ENCODE measurements at regions not wholly inside any gene's neighbourhood (a gene's known extent, or its start where the extent isn't known, plus 50 kb on each side); places are given as distances from the start of the nearest gene placed in this dataset.
"Not testable (repeated sequence)": the region's sequence is repeated elsewhere in the genome, so short reads cannot be mapped to it uniquely, and the experiment has no call there.

GRCh38 chr2:138093455-138093854 is 129.2 kb downstream of the HNMT start:
- Mint-ChIP-seq H3K27me3 (peaks cover 2% of the 10 kb centered on the region), H3K27ac (no peak overlapping the region), H3K4me1 (no peaks in the 10 kb centered on the region), H3K36me3 (ENCODE audit: low read depth) (no peaks in the 10 kb centered on the region), H3K9me3 (no peaks in the 10 kb centered on the region), H3K4me3 (no peak overlapping the region)
- DNase-seq (no peak), ATAC-seq (no peak)

DNA sequence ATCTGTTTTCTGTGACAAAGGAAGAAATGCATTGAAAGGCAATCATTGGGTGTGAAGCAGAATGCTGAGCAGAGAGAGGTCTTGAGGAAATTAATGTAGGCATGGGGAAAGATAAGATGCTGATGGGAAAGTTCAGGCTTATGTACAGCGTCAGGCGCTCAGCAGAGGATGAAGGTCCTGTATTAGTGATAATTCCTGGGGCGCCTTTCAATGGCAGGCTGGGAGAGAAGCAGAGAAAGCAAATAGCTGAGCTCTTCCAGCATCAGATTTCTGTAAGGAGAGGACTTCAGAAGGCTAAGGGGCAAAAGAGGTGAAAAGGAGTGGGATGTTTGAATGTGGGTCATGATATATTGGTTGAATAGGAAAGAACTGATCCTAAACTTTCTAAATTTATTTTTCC is 129.8 kb downstream of the HNMT start:
- H3K36me3 Mint-ChIP-seq (ENCODE audit: low read depth) = no peaks in the 10 kb centered on the region

GRCh38 chr2:138095336-138095735 is 131.1 kb downstream of the HNMT start:
- no peak overlapping the region for H3K27ac Mint-ChIP-seq
- DNase-seq = no peak
- no peaks in the 10 kb centered on the region for H3K27me3 Mint-ChIP-seq
- no peaks in the 10 kb centered on the region for H3K4me1 Mint-ChIP-seq
- ATAC-seq = no peak
- H3K9me3 Mint-ChIP-seq = peaks cover 5% of the 10 kb centered on the region
- H3K36me3 Mint-ChIP-seq (ENCODE audit: low read depth) = no peaks in the 10 kb centered on the region
- H3K4me3 Mint-ChIP-seq = no peak overlapping the region

More for the DNA sequence above, 129.8 kb downstream of the HNMT start:
- H3K4me1 Mint-ChIP-seq = no peaks in the 10 kb centered on the region
- ATAC-seq (no peak), DNase-seq (no peak)
- peaks cover 5% of the 10 kb centered on the region for H3K9me3 Mint-ChIP-seq
- H3K4me3 Mint-ChIP-seq = no peak overlapping the region
- no peak overlapping the region for H3K27ac Mint-ChIP-seq
- no peaks in the 10 kb centered on the region for H3K27me3 Mint-ChIP-seq

DNA sequence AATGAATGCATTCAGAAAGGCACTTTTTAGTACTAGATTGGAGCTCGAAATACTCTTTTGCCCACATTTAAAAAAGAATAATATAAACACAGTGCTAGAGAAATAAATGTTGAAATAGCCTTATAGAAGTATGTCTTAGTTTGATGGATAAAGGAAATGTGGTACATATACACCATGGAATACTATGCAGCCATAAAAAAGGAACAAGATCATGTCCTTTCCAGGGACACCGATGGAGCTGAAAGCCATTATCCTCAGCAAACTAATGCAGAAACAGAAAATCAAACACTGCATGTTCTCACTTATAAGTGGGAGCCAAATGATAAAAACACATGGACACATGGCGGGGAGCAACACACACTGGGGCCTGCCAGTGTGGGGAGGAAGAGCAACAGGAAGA is 135.0 kb downstream of the HNMT start:
- DNase-seq; H3K27me3 Mint-ChIP-seq; ATAC-seq; H3K27ac Mint-ChIP-seq; H3K4me1 Mint-ChIP-seq; H3K9me3 Mint-ChIP-seq; H3K36me3 Mint-ChIP-seq (ENCODE audit: low read depth); H3K4me3 Mint-ChIP-seq: not testable (repeated sequence)

DNA sequence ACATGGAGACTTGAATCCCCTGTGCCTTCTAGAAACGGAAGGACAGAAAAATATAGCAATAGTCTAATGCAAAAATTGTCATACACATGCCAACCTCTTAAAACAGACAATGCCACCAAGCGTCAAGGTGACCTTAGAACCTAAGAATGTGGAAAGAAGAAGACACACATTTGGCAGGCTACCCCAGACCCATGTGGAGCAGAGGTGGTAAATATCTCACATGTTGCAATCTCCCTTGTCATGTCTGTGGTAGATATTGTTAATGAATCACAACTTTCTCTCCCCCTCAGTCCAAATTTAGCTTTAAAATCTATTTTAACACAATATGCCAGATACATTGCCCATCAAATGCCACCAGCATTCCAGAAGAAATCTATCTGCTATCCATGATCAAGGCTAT is 137.4 kb downstream of the HNMT start:
- Mint-ChIP-seq H3K27me3 (no peaks in the 10 kb centered on the region), H3K36me3 (ENCODE audit: low read depth) (no peaks in the 10 kb centered on the region), H3K9me3 (peaks cover 5% of the 10 kb centered on the region), H3K27ac (no peak overlapping the region), H3K4me1 (no peaks in the 10 kb centered on the region), H3K4me3 (no peak overlapping the region)
- ATAC-seq (no peak), DNase-seq (no peak)

- H3K4me3 Mint-ChIP-seq = no peak overlapping the region
- H3K9me3 Mint-ChIP-seq = peaks cover 5% of the 10 kb centered on the region
- H3K27ac Mint-ChIP-seq = no peak overlapping the region
- no peaks in the 10 kb centered on the region for H3K4me1 Mint-ChIP-seq
- ATAC-seq = no peak
- DNase-seq = no peak
- no peaks in the 10 kb centered on the region for H3K36me3 Mint-ChIP-seq (ENCODE audit: low read depth)
- no peaks in the 10 kb centered on the region for H3K27me3 Mint-ChIP-seq
Measured at GRCh38 chr2:138102664-138103063, 138.4 kb downstream of the HNMT start.

GRCh38 chr2:138103156-138103555 is 138.9 kb downstream of the HNMT start:
- Mint-ChIP-seq H3K4me3 (no peak overlapping the region), H3K27ac (no peak overlapping the region), H3K9me3 (peaks cover 5% of the 10 kb centered on the region), H3K36me3 (ENCODE audit: low read depth) (no peaks in the 10 kb centered on the region), H3K4me1 (no peaks in the 10 kb centered on the region), H3K27me3 (no peaks in the 10 kb centered on the region)
- DNase-seq (no peak), ATAC-seq (no peak)

- Mint-ChIP-seq H3K4me1 (no peaks in the 10 kb centered on the region), H3K27ac (no peak overlapping the region), H3K9me3 (no peaks in the 10 kb centered on the region), H3K27me3 (no peaks in the 10 kb centered on the region), H3K4me3 (no peak overlapping the region), H3K36me3 (ENCODE audit: low read depth) (no peaks in the 10 kb centered on the region)
- no peak for DNase-seq
- ATAC-seq = no peak
Measured at GRCh38 chr2:138104071-138104470, 139.8 kb downstream of the HNMT start.

DNA sequence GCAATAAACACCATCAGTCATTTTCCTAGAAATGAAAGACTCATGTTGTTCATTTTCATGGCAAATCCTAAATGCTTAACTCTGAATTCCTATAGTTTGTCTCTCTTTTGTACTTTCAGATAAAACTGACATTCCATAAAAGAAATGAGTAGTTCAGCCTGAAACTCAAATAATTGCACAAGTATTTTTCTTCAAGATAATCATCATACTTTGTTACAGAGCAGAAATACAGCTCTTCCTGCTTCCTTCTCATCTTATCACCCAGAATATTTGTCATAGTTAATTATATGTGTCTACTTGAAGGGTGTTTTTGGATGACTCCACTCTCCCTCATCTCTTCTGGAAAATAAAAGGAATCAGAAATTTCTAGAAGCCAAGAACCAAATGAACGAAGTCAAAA is 141.1 kb downstream of the HNMT start:
- Mint-ChIP-seq H3K27me3 (no peaks in the 10 kb centered on the region), H3K36me3 (ENCODE audit: low read depth) (no peaks in the 10 kb centered on the region), H3K4me3 (no peak overlapping the region), H3K27ac (no peak overlapping the region), H3K4me1 (no peaks in the 10 kb centered on the region), H3K9me3 (no peaks in the 10 kb centered on the region)
- DNase-seq = no peak
- ATAC-seq = no peak

DNA sequence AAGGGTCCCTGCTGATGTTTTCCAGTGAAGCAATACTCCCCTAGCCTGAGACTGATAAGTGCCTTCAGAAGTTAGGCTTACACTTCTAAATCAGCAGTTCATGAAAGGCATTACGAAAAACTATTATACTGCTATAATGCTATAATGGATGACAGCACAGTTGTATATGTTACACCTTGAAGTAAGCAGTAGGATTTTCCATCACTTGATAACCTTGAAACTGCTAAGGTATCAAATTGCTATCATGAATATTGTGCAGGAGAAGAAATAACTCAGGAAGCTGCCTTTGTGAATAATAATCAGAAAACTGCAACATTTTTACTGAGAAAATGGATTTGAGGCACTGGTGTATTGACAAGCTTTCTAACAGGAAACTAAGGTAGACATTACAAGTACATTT is 142.3 kb downstream of the HNMT start:
- Mint-ChIP-seq H3K36me3 (ENCODE audit: low read depth) (no peaks in the 10 kb centered on the region), H3K4me3 (no peak overlapping the region), H3K27me3 (no peaks in the 10 kb centered on the region), H3K27ac (no peak overlapping the region), H3K9me3 (no peaks in the 10 kb centered on the region), H3K4me1 (no peaks in the 10 kb centered on the region)
- DNase-seq (no peak), ATAC-seq (no peak)

GRCh38 chr2:138107288-138107687 is 143.0 kb downstream of the HNMT start:
- no peak for ATAC-seq
- no peak for DNase-seq
- Mint-ChIP-seq H3K36me3 (ENCODE audit: low read depth) (no peaks in the 10 kb centered on the region), H3K4me1 (no peaks in the 10 kb centered on the region), H3K9me3 (no peaks in the 10 kb centered on the region), H3K4me3 (no peak overlapping the region), H3K27ac (no peak overlapping the region), H3K27me3 (no peaks in the 10 kb centered on the region)

DNA sequence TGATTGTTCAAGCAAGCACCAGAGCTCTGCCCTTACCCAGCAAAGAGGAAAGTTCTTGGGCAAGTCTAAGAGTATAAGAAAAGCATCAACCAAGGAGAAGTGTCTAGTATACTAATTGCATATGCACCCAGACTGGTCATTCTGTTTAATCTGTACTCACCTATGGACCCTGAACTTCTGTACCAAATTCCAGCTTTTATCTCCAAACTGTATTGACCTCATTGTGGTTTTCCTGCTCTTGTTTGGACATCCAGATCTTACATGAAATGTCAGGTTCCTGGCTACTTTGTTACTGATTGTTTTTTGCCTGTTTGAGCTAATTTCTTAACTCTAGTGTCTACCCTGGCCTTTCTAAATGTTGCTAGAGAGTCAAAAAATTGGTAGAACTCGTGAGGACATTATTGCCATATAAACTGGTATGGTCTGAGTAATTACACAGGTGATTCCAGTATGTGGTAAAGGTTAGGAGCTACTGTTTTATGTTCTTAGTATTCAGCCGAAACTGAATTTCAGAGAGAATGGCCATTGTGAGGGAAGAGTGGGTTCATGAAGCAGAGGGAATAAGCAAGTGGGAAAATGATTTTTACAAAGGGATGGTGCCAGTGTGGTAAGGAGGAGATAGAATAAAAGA is 146.3 kb downstream of the HNMT start:
- no peaks in the 10 kb centered on the region for H3K4me1 Mint-ChIP-seq
- DNase-seq = no peak
- no peak overlapping the region for H3K27ac Mint-ChIP-seq
- no peaks in the 10 kb centered on the region for H3K9me3 Mint-ChIP-seq
- no peak for ATAC-seq
- H3K36me3 Mint-ChIP-seq (ENCODE audit: low read depth) = no peaks in the 10 kb centered on the region
- no peaks in the 10 kb centered on the region for H3K27me3 Mint-ChIP-seq
- H3K4me3 Mint-ChIP-seq = no peak overlapping the region

DNA sequence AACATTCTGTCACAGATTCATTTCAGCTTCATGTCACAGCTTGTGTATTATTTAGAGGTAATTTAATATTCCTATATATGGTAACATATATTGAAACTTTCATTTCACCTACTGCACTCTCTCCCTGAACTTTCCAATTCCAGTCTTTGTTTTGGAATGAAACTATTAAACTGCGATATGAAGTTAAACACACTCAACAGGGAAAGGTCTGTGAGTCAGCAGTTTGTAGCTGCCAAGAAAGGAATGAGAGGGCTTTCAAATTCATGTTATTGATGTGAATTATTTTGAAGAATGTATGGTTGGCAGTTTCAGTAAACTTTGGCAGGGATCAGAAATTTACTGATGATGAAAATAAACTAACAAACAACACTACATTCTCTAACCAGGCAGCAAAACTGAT is 148.3 kb downstream of the HNMT start:
- Mint-ChIP-seq H3K4me1 (no peaks in the 10 kb centered on the region), H3K9me3 (no peaks in the 10 kb centered on the region), H3K4me3 (no peak overlapping the region), H3K27me3 (no peaks in the 10 kb centered on the region), H3K27ac (no peak overlapping the region), H3K36me3 (ENCODE audit: low read depth) (no peaks in the 10 kb centered on the region)
- DNase-seq (no peak), ATAC-seq (no peak)

- Mint-ChIP-seq H3K36me3 (ENCODE audit: low read depth) (no peaks in the 10 kb centered on the region), H3K9me3 (no peaks in the 10 kb centered on the region), H3K4me3 (no peak overlapping the region), H3K27me3 (no peaks in the 10 kb centered on the region), H3K27ac (no peak overlapping the region), H3K4me1 (no peaks in the 10 kb centered on the region)
- ATAC-seq (no peak), DNase-seq (no peak)
Measured at GRCh38 chr2:138113871-138114525, 149.7 kb downstream of the HNMT start.

DNA sequence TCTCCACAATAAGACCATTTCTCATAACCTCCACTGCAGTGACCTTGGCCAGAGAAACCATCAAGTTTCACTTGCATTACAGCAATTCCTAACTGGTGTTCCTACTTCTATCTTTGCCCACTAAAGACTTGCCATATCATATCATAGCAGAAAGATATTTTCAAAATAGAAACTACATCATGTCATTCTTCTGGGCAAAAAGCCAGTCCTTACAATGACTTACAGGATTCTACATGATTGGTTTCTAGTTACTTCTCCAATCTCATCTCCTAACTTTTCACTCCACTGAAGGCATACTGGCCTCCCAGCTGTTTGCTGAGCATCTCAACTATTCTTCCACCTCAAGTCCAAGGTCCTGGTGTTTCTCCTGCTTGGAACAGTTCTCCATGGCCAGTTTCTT is 151.4 kb downstream of the HNMT start:
- Mint-ChIP-seq H3K27me3 (no peaks in the 10 kb centered on the region), H3K27ac (no peak overlapping the region), H3K4me3 (no peak overlapping the region), H3K9me3 (no peaks in the 10 kb centered on the region), H3K36me3 (ENCODE audit: low read depth) (no peaks in the 10 kb centered on the region), H3K4me1 (no peaks in the 10 kb centered on the region)
- ATAC-seq (no peak), DNase-seq (no peak)

- DNase-seq = no peak
- H3K4me3 Mint-ChIP-seq = no peak overlapping the region
- ATAC-seq = no peak
- H3K27me3 Mint-ChIP-seq = no peaks in the 10 kb centered on the region
- no peaks in the 10 kb centered on the region for H3K36me3 Mint-ChIP-seq (ENCODE audit: low read depth)
- no peaks in the 10 kb centered on the region for H3K9me3 Mint-ChIP-seq
- no peak overlapping the region for H3K27ac Mint-ChIP-seq
- H3K4me1 Mint-ChIP-seq = no peaks in the 10 kb centered on the region
Measured at GRCh38 chr2:138116456-138116855, 152.2 kb downstream of the HNMT start.
